G401.6 (cell line): ENCODE measurements at regions not wholly inside any gene's neighbourhood (a gene's known extent, or its start where the extent isn't known, plus 50 kb on each side); places are given as distances from the start of the nearest gene placed in this dataset.

ENCODE experiments used
- FAIRE-seq: peaks from 2 replicates; lab custom pipeline; 2012; peaks lifted over from hg19 to GRCh38; lab: Jason Lieb, UNC

- no peak for FAIRE-seq
These were observed 1026.0 kb downstream of the ADGRL3 start for GRCh38 chr4:62226082-62226481.

GRCh38 chr4:62222121-62222520 lies 1022.0 kb downstream of the ADGRL3 start:
- FAIRE-seq: no peak

- no peak for FAIRE-seq
These were observed 1010.4 kb downstream of the ADGRL3 start for GRCh38 chr4:62210486-62210885.

GRCh38 chr4:62209757-62210485 lies 1009.8 kb downstream of the ADGRL3 start:
- FAIRE-seq: no peak

DNA sequence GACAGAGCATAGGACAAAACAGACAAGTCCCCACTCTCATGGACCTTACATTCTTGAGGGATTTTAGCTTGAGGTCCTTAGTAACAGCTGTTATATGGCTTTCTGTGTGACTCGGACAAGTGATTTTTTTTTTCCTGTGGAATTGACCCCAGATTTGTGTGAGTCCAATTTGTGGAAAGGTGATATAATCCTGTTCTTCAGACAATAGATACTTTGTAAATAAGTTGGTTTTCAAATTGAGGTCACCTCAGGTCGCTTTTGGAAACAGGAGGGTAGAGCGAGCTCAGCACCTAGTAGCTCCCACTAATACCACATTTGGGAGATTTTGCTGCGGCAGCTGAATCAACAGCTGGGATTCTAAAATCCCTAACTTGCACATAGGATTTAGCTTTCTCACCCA lies 1008.8 kb downstream of the ADGRL3 start:
- no peak for FAIRE-seq

DNA sequence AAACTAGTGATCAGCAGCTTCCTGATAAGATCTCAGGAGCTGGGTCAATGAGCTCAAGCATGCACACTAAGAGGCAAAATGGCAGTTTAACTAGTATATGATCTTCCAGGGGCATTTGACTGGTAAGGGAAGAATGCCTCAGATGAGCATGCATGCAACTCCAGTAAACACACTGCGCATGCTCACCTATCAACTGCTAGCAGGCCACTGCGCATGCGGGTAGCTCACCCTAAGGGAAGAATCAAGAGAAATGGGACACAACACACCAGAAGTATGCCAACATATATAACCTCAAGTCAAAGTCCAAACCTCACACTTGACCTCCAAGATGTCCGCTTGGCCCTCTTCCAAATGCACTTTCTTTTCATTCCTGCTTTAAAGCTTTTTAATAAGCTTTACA lies 1004.0 kb downstream of the ADGRL3 start:
- FAIRE-seq: no peak

- no peak for FAIRE-seq
These were observed 999.2 kb downstream of the ADGRL3 start for GRCh38 chr4:62199291-62199810.

GRCh38 chr4:62196338-62196737 lies 996.2 kb downstream of the ADGRL3 start:
- FAIRE-seq: no peak

DNA sequence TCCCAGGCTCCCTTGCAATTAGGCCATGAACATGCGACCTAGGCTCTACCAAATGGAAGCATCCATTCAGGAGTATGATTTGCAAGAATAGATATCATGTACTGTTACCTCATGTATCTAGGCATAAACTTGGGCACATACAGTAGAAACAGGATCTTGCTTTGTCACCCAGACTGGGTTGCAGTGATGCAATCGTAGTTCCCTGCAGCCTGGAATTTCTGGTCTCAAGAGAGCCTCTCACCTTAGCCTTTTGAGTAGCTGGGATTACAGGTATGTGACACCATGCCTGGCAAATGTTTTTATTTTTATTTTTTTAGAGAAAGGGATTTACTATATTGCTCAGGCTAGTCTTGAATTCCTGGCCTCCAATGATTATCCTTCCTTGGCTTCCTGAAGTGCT lies 994.2 kb downstream of the ADGRL3 start:
- no peak for FAIRE-seq

- no peak for FAIRE-seq
These were observed 993.6 kb downstream of the ADGRL3 start for GRCh38 chr4:62193761-62194160.

GRCh38 chr4:62191451-62192240 lies 991.5 kb downstream of the ADGRL3 start:
- FAIRE-seq: no peak

DNA sequence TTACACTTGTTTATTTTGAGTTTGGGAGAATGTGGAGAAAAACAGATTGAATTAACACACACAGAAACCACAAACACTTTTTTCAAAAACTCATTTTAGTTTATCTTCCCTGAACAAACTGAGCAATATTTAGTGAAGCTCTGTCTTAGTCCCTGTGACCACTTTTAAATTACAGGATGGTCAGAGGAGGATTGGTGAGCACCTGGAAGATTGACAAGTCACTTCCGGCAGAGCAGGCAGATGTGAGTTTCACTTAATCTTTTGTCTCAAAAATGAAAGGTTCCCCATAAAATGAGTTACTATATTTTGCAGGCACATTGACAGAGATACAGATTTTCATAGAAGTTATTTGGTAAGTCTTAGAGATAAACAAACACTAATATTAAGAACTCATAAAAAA lies 970.1 kb downstream of the ADGRL3 start:
- FAIRE-seq: no peak

DNA sequence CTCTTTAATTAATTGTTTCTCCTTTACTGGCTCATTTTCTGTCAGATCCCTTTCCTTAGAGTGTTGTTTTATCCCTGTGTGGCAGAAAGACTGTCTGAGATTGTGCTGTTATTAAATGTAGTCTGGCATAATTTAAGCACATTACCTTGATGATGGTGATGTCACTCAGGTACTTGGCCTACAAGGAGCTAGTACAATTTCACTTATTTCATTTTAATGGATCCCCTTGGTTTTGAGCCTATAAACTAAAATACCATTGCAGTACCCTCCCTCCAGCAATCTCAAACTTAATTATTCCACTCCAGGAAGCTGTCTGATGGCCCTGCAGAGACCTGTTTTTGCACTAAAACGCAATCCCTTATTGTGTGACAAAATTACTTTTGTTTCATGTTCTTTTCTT lies 968.6 kb downstream of the ADGRL3 start:
- FAIRE-seq: no peak

- FAIRE-seq: no peak
These were observed 962.5 kb downstream of the ADGRL3 start for GRCh38 chr4:62162606-62163005.

DNA sequence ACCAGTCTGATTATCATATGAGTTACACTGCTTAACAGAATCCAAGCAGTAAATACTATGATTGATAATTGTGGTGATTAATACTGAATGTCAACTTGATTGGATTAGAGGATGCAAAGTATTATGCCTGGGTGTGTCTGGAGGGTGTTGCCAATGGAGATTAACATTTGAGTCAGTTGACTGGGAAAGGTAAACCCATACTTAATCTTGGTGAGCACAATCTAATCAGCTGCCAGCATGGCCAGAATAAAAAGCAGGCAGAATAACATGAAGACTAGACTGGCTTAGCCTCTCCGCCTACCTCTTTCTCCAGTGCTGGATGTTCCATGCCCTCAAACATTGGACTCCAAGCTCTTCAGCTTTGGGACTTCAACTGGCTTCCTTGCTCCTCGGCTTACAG lies 961.3 kb downstream of the ADGRL3 start:
- no peak for FAIRE-seq

- FAIRE-seq: no peak
These were observed 959.8 kb downstream of the ADGRL3 start for GRCh38 chr4:62159876-62160275.

DNA sequence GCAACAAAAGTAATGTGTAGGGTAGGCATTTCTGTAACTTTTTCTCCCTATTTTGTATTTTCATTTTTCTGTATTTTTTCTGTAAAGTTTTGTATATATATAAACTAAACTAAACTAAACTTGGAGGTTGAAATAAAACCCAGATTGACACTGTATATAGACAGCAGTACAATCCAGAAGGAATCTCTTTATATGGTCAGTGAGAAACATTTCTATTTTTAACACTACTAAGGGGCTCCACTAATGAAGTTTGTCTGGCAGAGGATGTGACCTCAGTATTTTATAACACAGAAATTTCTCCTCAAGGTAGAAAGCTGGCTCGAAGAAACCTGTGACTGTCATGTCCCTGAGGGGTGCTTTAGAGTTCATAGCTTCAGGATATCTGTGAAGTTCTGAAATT lies 959.2 kb downstream of the ADGRL3 start:
- FAIRE-seq: no peak

DNA sequence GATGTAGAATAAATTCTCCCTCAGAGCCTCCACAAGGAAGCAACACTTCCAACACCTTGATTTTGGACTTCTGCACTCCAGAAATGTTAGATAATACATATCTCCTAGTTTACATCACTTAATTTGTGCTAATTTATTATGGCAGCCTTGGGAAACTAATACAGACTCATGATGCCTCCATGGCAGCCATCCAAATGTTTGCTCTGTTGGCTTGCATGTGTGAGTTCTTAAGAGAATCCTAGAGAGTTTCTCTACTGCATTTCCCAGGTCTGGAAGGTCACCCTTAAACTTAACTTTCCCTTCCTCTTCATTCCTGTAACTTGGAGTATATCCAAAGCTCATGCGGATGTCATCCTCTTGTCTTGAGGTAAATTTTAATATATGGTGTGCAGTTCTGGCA lies 956.1 kb downstream of the ADGRL3 start:
- FAIRE-seq: no peak

- FAIRE-seq: no peak
These were observed 945.1 kb downstream of the ADGRL3 start for GRCh38 chr4:62145276-62145675.

- FAIRE-seq: no peak
These were observed 944.3 kb downstream of the ADGRL3 start for GRCh38 chr4:62144431-62144830.

GRCh38 chr4:62135565-62136156 lies 935.5 kb downstream of the ADGRL3 start:
- FAIRE-seq: no peak

DNA sequence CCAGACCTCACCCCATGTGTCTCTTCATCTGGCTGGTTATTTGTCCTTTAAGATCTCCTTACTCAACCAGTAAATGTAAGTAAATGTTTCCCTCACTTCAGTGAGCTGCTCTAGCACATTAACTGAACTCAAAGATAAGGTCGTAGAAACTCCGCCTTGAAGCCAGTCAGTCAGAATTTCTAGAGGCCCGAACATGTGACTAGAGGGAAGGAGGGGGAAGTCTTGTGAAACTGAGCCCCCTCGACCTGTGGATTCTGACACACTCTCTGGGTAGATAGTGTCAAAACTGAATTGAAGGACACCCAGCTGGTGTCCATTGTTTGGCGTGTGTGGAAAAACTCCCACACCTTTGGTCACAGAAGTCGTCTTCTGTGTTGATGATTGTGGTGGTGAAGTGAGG lies 933.9 kb downstream of the ADGRL3 start:
- FAIRE-seq: no peak
